ENCODE measurements at regions not wholly inside any gene's neighbourhood (a gene's known extent, or its start where the extent isn't known, plus 50 kb on each side); places are given as distances from the start of the nearest gene placed in this dataset.
"Not testable (repeated sequence)": the region's sequence is repeated elsewhere in the genome, so short reads cannot be mapped to it uniquely, and the experiment has no call there.

DNA sequence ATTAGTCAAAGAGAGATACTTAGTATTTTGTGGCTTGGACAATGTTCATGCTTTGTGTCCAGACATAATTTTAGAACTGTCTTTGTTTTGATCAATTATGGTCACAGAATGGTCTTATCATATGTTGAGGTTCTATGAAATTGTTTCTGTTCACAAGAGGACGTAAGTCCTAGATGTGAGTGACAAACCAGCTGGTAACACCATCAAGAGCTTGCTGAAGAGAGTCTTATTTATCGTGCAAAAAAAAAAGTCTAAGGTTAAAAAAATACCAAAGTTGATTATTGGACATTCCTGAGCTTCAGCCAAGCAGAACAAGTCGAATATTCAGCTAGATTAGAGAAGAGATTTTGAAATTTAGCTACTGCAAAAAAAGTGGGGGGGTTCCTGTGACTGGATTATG is 495.9 kb upstream of the NAALADL2 start:
- no peak for DNase-seq (ENCODE audit: low read depth in 1 of 2, low spot score in 1 of 2)
- TF ChIP-seq JUND (IDR thresholded peaks at IDR 0.05; ENCODE audit: low read depth): no peak
- in situ Hi-C loops (cut with HindIII; ENCODE audit: low pct_unique_long_range_greater_than_20kb, low sequenced_read_pairs): no loop called here

- DNase-seq (ENCODE audit: low read depth in 1 of 2, low spot score in 1 of 2): peak in 1 of 2 experiments; percentile 44
- no peak for TF ChIP-seq JUND (IDR thresholded peaks at IDR 0.05; ENCODE audit: low read depth)
- in situ Hi-C loops (cut with HindIII; ENCODE audit: low pct_unique_long_range_greater_than_20kb, low sequenced_read_pairs): no loop called here
Observed at GRCh38 chr3:174365796-174366195, 493.3 kb upstream of the NAALADL2 start.

DNA sequence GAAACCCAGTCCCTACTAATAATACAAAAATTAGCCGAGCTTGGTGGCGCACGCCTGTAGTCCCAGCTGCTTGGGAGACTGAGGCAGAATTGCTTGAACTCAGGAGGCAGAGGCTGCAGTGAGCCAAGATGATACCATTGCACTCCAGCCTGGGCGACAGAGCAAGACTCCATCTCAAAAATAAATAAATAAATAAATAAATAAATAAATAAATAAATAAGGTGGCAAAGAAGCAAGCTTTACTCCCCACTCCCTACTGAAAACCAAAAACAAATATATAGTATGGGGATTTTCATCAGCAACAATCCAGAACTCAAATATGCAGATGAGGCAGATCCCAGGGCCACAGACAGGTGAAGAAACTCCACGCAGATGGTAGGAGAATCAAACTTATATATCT is 492.2 kb upstream of the NAALADL2 start:
- DNase-seq (ENCODE audit: low read depth in 1 of 2, low spot score in 1 of 2); in situ Hi-C loops (cut with HindIII; ENCODE audit: low pct_unique_long_range_greater_than_20kb, low sequenced_read_pairs): not testable (repeated sequence)

- DNase-seq (ENCODE audit: low read depth in 1 of 2, low spot score in 1 of 2): no peak
- in situ Hi-C loops (cut with HindIII; ENCODE audit: low pct_unique_long_range_greater_than_20kb, low sequenced_read_pairs): no loop called here
- no peak for TF ChIP-seq JUND (IDR thresholded peaks at IDR 0.05; ENCODE audit: low read depth)
Observed at GRCh38 chr3:174376346-174376745, 482.8 kb upstream of the NAALADL2 start.

DNA sequence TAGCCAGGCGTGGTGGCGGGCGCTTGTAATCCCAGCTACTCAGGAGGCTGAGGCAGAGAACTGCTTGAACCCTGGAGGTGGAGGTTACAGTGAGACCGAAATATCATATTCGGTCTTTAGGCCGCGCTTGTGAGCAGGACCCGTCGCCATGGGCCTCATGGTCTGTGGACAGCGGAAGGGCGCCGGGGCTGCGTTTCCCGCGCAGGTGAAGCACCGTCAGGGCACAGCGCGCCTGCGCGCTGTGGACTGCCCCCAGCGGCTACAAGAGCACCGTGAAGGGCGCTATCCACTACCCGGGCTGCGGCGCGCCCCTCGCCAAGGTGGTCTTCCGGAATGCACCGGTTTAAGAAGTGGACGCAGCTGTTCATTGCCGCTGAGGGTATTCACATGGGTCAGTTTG is 482.0 kb upstream of the NAALADL2 start:
- TF ChIP-seq JUND (IDR thresholded peaks at IDR 0.05; ENCODE audit: low read depth): no peak
- in situ Hi-C loops (cut with HindIII; ENCODE audit: low pct_unique_long_range_greater_than_20kb, low sequenced_read_pairs): no loop called here
- DNase-seq (ENCODE audit: low read depth in 1 of 2, low spot score in 1 of 2): no peak

DNA sequence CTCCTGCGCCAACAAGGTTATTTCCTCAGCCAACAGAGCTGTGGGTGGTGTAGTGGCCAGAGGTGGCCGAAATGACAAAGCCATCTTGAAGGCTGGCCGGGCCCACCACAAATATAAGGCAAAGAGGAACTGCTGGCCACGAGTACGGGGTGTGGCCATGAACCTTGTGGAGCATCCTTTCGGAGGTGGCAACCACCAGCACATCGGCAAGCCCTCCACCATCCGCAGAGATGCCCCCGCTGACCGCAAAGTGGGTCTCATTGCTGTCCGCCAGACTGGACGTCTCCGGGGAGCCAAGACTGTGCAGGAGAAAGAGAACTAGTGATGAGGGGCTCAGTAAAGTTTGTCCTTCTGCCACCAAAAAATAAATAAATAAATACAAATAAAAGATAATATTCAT is 481.4 kb upstream of the NAALADL2 start:
- no peak for TF ChIP-seq JUND (IDR thresholded peaks at IDR 0.05; ENCODE audit: low read depth)
- DNase-seq (ENCODE audit: low read depth in 1 of 2, low spot score in 1 of 2): no peak
- in situ Hi-C loops (cut with HindIII; ENCODE audit: low pct_unique_long_range_greater_than_20kb, low sequenced_read_pairs): no loop called here

DNA sequence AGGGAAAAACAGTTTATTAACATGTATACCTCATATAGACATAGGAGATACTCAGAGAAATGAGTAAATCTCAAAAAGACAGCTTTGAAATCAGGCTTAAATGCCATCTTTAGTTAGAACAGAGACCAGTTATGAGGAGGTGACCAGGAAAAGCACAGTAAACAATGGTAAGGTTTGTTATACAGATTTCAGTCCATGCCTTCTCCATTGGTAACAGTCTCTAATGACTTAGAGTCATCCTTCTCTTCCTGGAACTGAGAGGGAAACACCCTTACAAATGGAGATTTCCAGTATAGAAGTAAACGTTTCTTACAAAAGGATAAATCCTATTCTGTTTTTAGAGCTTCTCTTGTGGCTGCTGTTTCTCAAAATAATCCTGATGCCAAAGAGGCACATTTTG is 476.3 kb upstream of the NAALADL2 start:
- no peak for TF ChIP-seq JUND (IDR thresholded peaks at IDR 0.05; ENCODE audit: low read depth)
- no peak for DNase-seq (ENCODE audit: low read depth in 1 of 2, low spot score in 1 of 2)
- in situ Hi-C loops (cut with HindIII; ENCODE audit: low pct_unique_long_range_greater_than_20kb, low sequenced_read_pairs): no loop called here

DNA sequence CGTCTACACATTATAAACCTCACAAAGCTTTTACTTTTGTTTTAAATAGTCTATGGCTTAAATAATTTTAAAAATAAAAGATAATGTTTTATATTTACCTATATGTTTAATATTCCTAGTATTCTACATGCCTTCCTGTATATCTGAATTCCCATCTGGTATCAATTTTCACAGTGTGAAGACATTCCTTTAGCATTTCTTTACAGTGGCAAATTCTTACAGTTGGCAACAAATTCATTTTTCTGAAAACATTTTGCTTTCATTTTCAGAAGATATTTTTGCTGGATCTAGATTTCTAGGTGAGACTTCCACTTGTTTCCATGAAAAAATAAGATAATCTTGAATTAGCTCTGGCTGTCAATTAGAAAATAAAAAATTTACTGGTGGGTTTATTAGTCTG is 471.4 kb upstream of the NAALADL2 start:
- in situ Hi-C loops (cut with HindIII; ENCODE audit: low pct_unique_long_range_greater_than_20kb, low sequenced_read_pairs): no loop called here
- no peak for DNase-seq (ENCODE audit: low read depth in 1 of 2, low spot score in 1 of 2)
- TF ChIP-seq JUND (IDR thresholded peaks at IDR 0.05; ENCODE audit: low read depth): no peak

DNA sequence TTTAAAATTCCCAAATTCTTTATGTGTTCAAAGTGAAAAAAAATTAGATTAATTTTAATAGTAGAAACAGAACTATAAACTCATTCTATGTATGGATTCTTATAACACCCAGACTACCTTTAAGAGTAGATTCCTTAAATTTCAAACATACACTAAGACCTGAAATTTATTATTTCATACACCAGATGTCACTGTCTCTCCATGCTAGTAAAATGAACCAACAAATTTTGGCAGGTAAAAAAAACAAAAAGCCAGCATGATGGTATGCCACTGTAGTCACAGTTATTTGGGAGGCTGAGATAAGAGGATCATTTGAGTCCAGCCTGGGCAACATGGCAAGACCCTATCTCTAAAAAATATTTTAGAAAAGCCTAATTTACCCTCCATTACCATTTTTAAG is 461.3 kb upstream of the NAALADL2 start:
- TF ChIP-seq JUND (IDR thresholded peaks at IDR 0.05; ENCODE audit: low read depth): no peak
- peak; percentile 41 to 90 for DNase-seq (ENCODE audit: low read depth in 1 of 2, low spot score in 1 of 2)
- in situ Hi-C loops (cut with HindIII; ENCODE audit: low pct_unique_long_range_greater_than_20kb, low sequenced_read_pairs): no loop called here

DNA sequence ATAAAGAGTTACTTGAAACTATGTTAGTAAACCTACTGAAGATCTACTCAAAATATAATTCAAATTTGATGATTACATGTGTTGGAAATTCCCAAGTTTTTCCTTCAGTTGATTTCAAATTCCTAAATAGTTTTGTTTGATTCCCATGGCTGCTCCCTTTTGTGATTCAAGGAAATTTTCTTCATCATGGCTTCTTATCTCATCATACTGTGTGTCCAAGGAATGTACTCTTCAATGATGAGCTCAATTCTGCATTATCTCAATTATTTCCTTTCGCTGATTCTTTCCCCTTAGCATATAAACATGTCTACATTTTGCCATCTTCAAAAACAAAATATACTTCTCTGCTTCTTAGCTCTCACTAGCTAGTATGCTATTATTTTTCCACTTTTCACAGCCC is 460.4 kb upstream of the NAALADL2 start:
- no peak for DNase-seq (ENCODE audit: low read depth in 1 of 2, low spot score in 1 of 2)
- in situ Hi-C loops (cut with HindIII; ENCODE audit: low pct_unique_long_range_greater_than_20kb, low sequenced_read_pairs): no loop called here
- no peak for TF ChIP-seq JUND (IDR thresholded peaks at IDR 0.05; ENCODE audit: low read depth)

DNA sequence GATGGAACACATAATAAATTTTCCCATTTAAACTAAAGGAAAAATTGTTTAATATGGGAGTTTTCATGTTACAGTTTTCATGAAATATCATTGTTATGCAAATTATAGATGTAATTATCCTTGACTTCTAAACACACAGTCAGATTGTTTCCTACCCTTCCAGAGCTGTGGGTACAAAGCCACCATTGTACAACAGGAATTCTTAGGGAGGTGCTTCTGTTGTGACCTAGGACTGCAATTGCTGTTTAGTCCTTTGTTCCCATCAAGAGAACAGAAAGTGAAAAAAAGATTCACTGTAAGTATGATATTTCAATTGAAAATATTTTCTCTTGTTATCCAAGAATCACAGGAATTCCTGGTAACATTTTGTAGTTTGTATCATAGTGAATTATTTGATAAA is 455.3 kb upstream of the NAALADL2 start:
- in situ Hi-C loops (cut with HindIII; ENCODE audit: low pct_unique_long_range_greater_than_20kb, low sequenced_read_pairs): no loop called here
- no peak for DNase-seq (ENCODE audit: low read depth in 1 of 2, low spot score in 1 of 2)
- no peak for TF ChIP-seq JUND (IDR thresholded peaks at IDR 0.05; ENCODE audit: low read depth)

- peak in 1 of 2 experiments; percentile 30 for DNase-seq (ENCODE audit: low read depth in 1 of 2, low spot score in 1 of 2)
- in situ Hi-C loops (cut with HindIII; ENCODE audit: low pct_unique_long_range_greater_than_20kb, low sequenced_read_pairs): no loop called here
- TF ChIP-seq JUND (IDR thresholded peaks at IDR 0.05; ENCODE audit: low read depth): no peak
Observed at GRCh38 chr3:174408310-174408709, 450.8 kb upstream of the NAALADL2 start.

- DNase-seq (ENCODE audit: low read depth in 1 of 2, low spot score in 1 of 2): peak in 1 of 2 experiments; percentile 65
- no peak for TF ChIP-seq JUND (IDR thresholded peaks at IDR 0.05; ENCODE audit: low read depth)
- in situ Hi-C loops (cut with HindIII; ENCODE audit: low pct_unique_long_range_greater_than_20kb, low sequenced_read_pairs): no loop called here
Observed at GRCh38 chr3:174409086-174409743, 449.9 kb upstream of the NAALADL2 start.
